OCI-LY7 (cell line): ENCODE measurements at regions not wholly inside any gene's neighbourhood (a gene's known extent, or its start where the extent isn't known, plus 50 kb on each side); places are given as distances from the start of the nearest gene placed in this dataset.

Source experiments
- EZH2phosphoT487 ChIP-seq: fragments of 200-600 bp; sonication (generic); IDR thresholded peaks from 2 replicates; pipeline ENCODE4 v1.6.1; 2018; ENCODE audit warnings: low read depth, borderline replicate concordance, mild to moderate bottlenecking, mixed run types, antibody characterized with exemption, low read length, moderate library complexity, mixed read lengths
- TF ChIP-seq, protein P1 (sequence below): fragments of 200-600 bp; sonication (generic); conservative IDR thresholded peaks from 2 replicates; pipeline ENCODE4 v1.5.1; 2014; ENCODE audit warnings: mild to moderate bottlenecking, antibody characterized with exemption, low read length, moderate library complexity, mixed read lengths

DNA sequence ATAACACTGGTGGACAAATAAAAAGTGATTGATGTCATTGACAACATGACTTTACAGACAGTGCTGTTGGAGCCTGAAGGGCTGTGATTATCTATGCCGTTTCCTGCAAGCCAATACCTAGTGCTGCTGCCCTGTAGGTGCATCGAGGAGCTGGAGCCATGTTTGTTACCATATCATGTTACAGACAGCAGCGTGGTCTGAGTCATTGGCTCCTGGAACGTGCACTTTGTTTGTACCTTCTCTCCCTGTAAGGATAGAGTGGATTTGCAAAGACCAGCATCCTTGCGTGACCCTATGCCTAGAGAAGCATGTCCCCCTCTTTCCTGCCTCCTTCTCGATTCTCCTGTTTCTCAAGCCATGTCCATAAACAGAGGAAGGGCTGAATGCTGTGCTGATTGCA, 597.2 kb downstream of the TYW1 start:
- TF ChIP-seq, protein P1, sequence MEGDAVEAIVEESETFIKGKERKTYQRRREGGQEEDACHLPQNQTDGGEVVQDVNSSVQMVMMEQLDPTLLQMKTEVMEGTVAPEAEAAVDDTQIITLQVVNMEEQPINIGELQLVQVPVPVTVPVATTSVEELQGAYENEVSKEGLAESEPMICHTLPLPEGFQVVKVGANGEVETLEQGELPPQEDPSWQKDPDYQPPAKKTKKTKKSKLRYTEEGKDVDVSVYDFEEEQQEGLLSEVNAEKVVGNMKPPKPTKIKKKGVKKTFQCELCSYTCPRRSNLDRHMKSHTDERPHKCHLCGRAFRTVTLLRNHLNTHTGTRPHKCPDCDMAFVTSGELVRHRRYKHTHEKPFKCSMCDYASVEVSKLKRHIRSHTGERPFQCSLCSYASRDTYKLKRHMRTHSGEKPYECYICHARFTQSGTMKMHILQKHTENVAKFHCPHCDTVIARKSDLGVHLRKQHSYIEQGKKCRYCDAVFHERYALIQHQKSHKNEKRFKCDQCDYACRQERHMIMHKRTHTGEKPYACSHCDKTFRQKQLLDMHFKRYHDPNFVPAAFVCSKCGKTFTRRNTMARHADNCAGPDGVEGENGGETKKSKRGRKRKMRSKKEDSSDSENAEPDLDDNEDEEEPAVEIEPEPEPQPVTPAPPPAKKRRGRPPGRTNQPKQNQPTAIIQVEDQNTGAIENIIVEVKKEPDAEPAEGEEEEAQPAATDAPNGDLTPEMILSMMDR = no peak
- no peak for TF ChIP-seq EZH2phosphoT487
